GM18508 (cell line): ENCODE measurements at regions not wholly inside any gene's neighbourhood (a gene's known extent, or its start where the extent isn't known, plus 50 kb on each side); places are given as distances from the start of the nearest gene placed in this dataset.

ENCODE experiments used
- ATAC-seq: cut with Tn5 transposase; IDR thresholded peaks from one replicate; pipeline ENCODE4 v1.9.1; 2021; ENCODE audit warnings: moderate number of reproducible peaks; ENCODE audit not compliant: insufficient read depth, unreplicated experiment

- ATAC-seq: no peak
Observed at GRCh38 chr5:1748271-1748670, 51.4 kb downstream of the MRPL36 start.

- no peak for ATAC-seq
Observed at GRCh38 chr5:1747803-1748085, 51.9 kb downstream of the MRPL36 start.

DNA sequence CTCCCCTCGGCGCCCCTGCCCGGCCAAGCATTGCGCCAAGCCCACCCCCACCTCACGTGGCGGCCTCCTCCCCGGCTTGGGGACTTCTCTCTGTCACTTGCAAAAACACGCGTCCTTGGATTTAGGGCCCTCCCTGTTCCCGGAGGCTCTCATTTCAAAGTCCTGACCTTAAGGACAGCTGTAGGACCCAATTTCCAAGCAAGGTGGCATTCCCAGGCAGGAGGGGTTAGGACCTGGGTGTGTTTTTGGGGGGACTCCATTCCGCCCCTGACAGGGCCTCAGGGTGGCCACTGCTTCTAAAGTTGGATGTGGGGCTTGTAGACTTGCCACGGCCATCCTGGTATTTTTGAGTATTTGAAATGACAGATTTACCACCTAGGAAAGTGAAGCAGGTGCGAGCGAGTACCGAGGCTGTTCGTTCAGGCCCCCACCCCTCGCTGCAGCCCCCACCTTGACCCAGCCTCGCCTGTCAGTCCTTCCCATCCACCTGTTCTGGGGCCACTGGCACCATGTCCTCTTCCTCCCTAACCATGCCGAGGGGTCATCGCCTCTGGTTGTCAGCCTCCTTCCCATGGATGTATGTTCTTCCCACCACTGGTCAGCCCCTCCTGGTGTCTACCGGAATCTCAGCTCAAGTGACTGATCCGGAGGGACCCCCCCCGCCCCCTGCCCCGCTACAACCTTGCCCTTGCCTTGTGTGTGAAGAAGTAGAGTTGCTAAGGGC is 52.4 kb downstream of the MRPL36 start:
- ATAC-seq: no peak

DNA sequence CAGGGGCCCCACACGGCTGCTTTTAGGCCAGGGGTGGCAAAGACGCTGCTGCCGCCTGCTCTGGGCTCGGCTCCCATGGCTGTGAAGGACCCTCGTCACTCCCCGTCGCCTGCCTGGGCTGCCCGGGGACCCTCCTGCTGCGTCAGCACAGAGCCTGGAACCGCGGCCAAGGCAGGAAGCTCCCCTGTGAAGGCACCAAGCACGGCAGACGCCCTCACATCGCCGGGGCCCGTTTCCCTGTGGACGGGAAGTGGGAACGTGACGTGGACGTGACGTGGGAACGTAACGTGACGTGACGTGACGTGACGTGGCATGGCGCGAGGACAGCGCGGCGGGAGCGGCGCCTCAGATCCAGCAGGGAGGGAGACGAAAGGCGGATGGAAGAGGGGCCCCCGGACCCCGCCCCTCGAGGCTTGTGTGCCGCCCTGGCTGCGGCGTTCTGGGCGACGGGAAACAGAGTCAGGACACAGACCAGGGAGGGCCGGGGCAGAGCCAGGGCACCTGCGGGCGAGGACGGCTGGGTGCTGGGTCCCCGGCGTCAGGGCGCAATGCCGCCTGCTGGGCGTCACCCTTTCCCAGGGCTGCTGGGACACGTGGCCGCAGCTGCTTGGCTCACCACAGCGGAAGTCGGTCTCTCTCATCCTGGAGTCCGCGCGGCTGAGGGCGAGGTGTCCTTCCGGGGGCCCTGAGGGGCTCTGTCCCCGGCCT is 53.1 kb downstream of the MRPL36 start:
- ATAC-seq: no peak

DNA sequence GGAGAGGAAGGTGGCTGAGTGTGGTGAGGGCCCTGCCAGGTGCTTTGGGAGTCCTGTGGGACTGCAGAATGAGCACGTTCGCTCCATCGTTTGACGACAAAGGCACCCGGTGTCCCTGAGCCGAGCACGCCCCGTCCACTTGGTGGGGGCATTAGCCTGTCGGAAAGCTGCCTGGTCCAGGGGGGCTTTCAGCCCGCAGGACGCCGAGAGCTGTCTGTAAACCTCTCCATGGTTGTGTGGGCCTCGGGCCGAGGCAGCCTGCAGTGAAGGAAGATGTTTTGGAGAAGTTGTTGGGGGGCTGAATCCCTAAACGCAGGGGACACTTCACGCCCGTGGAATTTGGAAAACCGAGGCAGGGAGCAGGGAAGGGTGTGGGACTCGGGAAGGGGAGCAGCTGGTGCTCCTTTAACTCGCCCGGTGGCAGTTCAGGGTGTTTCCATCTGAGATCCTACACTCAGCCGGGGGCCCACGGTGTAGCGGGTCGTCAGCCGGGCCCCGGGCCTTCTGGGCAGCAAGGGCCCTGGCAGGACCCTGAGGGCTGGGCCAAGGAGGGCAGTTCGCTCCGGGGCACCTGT is 53.8 kb downstream of the MRPL36 start:
- ATAC-seq: no peak

DNA sequence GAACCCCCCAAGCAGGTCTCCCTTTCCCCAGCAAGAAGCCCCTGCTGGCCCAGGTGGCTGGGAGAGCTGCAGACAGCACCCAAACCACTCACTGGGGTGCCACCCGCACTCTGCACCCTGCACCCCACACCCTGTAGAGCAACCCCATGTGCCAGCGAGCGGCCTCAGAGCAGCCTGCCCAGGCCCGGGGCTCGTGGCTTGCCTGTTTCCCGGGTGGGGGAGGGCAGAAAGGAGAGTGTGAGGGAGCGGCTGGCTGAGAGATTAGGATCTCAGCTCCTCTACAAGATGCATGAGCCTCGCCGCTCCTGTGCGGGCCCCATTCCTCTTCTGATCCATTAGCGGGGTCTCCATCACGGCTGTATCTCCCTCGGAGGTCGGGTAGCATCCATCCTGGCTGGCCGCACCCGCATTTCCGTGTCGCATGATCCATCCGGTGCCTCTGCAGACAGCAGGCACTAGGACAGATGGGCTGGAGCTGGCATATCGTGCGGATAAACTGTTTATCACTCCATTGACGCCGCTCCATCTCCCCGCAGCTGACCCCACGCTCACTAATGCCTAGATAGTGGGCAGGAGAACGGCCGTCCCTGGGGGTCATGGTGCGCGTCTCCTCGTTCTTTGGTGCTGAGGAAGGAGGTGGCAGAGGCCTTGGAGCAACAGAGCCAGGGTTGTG is 54.4 kb downstream of the MRPL36 start:
- ATAC-seq: no peak

GRCh38 chr5:1744393-1745122 is 55.1 kb downstream of the MRPL36 start:
- ATAC-seq: no peak

GRCh38 chr5:1743769-1744085 is 55.9 kb downstream of the MRPL36 start:
- no peak for ATAC-seq

DNA sequence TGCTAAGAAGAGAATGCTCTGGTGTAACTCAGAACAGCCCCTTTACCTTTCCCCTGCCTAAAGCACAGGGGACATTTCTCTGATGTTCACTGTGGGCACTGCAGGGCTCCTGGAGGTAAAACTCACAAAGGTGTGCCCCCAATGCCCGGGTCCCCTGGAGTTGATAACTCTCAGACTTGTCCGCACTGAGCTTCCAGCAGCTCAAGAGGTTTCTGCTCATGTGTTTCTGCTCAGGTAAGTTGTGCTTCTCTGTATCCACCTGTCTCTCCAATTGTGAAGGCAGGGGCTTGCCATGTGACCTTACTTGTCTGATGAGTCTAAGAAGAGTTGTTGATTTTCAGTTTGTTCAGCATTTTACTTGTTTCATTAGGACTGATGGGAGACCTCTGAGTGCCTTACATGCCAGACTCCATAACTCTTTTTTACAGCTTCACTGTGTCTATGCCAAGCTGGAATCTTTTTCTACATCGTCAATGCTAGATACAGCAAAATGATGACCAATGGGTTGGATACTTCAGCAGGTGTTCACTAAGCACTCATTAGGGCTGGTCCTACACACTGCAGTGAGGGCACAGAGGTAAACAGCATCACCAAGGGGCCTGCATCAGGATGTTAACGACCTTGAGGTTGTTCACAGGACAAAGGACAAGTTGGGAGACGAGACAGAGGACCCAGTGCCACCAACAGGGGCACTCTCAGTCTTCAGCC is 56.4 kb downstream of the MRPL36 start:
- ATAC-seq: no peak

- ATAC-seq: no peak
Observed at GRCh38 chr5:1737790-1738405, 61.7 kb downstream of the MRPL36 start.

DNA sequence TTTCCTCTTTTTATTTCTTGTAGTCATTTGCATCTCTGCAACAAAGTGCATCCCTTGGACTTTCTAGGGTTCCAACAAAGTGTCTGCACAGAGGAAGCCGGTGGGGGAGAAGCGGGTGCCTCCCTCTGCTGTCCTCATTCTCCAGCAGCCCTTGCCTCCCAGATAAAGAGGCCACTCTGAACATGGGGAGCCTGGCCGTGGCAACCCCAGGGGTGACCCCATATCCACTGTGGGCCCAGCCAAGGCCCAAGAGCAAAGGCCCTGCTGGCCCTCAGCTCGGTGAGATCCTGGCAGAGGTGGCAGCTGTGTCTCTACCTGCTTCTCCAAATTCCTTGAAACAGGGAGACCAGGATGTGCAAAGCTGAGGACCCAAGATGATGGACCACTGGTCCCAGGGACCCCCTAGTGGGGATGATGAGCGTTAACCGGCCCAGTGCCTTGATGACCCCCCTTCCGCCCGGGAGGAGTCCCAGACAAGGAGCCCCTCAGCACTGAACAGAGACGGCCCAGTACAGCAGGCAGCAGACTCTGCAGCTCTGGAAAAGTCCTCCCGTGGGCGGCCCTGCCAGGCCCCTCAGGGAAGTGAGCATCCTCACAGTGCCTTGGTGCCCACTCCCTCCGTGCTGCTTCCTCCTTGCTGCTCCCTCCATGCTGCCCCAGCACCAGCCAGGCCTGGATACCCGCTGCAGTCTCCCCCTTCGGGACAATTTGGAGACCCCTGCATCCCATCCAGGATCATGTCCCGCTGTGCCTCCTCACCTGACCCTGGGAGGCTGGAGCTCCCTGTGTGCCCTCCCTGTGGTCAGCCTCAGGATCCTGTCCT is 62.5 kb downstream of the MRPL36 start:
- ATAC-seq: no peak

DNA sequence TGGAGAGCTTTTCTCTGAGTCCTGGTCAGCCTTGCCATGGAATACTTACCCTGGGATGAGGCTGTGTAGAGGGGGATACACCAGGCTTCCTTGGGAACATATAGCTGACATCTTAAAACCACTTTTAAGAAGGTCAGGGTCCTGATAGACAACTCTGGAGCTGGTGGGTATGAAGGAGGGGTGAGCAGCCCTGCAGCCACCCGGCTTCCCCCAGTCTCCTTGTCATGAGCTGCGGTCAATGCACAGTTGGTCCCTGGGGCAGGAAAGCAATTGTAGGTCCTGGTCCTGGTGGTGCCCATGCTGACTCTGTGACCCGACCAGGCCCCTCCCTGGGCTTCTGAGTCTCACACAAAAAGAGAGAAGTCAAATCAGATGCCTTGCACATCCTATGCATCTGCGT is 63.6 kb downstream of the MRPL36 start:
- no peak for ATAC-seq

GRCh38 chr5:1735320-1735970 is 64.2 kb downstream of the MRPL36 start:
- no peak for ATAC-seq

DNA sequence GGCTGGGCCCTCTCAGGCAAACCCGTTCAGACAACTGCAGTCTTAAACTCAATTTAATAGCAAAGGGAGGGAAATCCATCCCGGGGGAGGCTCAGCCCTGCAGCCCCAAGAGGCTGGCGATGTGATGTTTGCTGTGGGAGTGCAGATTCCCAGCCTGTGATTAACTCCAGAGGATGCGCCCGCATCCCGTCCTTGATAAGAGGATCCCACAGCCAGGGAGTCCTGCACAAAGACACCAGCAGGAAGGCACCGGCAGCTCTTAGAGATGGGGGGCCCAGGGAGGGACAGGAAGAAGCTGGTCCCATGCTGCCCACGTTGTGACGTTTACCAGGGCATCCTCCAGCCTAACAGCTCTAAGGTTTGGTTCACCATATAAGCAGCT is 64.7 kb downstream of the MRPL36 start:
- ATAC-seq: no peak

DNA sequence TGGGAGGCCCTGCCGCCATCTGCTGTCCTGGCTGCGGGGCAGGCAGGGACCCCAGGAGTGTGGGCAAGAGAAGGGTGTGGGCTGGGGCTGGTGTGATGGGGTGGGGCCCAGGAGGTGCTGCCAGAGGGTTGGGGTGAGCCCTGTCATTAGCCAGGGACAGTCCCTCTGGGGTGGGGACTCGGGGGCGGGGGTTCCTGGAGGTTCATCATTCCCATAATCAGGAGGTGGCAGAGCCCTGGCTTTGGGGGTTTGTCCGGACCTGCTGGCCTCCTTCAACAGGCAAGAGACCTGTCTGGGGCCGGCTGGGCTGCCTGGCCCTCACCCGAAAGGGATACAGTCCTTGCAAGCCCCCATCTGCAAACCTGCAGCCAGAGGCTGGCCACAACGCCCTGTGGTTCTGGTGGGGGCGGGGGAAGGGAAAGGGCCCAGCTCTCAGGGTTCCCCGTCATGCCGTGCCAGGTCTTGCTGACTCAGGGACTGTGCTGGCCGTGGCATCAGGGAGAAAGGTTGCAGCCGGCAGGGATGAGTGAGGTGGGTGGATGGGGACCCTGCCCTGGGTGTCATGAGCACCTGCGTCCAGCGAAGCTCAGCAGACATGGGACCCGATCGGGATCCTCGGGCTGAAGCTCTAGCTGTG is 65.2 kb downstream of the MRPL36 start:
- no peak for ATAC-seq

DNA sequence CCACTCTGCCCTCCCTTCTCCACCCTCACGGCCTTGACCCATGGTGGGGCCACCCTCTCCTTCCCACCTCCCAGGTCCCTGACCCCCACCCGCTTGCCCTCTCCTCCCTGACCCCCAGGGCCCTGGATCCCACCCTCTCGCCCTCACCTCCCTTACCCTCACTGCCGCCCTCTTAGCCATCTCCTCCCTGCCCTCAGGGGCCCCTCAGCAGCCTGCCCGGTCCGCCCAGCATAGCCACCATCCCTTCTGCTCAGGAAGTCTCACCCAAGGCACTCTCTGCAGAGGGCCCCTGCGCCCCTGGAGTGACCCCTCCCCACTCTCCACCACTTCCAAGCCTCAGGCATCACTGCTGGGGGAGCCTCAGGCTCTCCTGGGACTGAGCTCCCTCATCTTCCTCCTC is 66.3 kb downstream of the MRPL36 start:
- ATAC-seq: no peak

DNA sequence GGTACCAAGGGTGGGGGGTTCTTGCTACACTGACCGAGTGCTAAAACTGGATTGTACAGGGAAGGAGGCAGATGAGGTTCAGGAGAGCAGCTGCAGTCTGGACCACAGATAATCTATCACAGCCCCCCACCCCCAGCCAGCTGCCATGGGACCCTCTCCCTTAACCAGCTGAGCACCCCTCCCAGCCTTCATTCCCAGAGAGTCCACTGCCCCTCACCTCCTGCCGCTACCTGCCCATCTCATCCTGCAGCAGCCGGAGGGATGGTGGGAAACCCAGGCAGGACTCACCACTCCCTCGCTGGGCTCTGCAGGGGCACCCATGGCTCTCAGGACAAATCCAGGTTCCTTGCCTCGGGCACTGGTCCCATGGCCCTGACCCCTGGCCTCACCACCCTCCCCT is 66.7 kb downstream of the MRPL36 start:
- no peak for ATAC-seq
